Breast epithelium (tissue), 3 donors: ENCODE measurements at regions not wholly inside any gene's neighbourhood (a gene's known extent, or its start where the extent isn't known, plus 50 kb on each side); places are given as distances from the start of the nearest gene placed in this dataset.

Experiments used
- POLR2AphosphoS5 ChIP-seq, 3 donors: sonication (generic); formaldehyde crosslinking; IDR thresholded peaks; one replicate each; pipeline ENCODE4 v1.6.1; 2017; ENCODE audit warnings: antibody characterized with exemption in 3 of 3
- TF ChIP-seq, protein P1 (sequence below), 3 donors: fragments of 450-650 bp; IDR thresholded peaks; one replicate each; pipeline ENCODE4 v1.5.1; 2016 to 2017; ENCODE audit warnings: antibody characterized with exemption in 3 of 3, mild to moderate bottlenecking in 3 of 3, moderate library complexity in 3 of 3

DNA sequence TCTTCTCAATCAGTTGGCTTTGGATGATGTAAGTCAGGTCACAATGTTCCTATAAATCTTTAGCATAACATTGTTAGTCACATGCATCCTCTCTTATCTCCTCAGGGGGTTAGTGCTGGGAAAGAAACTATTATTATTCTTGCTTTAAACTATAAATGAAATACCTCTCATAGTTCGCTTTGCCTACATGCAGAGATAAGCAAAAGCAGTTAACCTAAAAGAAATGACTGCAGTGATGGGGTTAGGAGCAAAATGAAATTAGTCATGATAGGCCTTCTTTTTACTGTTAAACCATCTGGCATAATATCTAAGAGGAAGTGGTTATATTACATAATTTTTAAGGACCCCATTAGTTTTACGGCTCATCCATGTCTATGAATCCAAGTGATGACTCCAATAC, 91.7 kb upstream of the IGSF10 start:
- TF ChIP-seq, protein P1, sequence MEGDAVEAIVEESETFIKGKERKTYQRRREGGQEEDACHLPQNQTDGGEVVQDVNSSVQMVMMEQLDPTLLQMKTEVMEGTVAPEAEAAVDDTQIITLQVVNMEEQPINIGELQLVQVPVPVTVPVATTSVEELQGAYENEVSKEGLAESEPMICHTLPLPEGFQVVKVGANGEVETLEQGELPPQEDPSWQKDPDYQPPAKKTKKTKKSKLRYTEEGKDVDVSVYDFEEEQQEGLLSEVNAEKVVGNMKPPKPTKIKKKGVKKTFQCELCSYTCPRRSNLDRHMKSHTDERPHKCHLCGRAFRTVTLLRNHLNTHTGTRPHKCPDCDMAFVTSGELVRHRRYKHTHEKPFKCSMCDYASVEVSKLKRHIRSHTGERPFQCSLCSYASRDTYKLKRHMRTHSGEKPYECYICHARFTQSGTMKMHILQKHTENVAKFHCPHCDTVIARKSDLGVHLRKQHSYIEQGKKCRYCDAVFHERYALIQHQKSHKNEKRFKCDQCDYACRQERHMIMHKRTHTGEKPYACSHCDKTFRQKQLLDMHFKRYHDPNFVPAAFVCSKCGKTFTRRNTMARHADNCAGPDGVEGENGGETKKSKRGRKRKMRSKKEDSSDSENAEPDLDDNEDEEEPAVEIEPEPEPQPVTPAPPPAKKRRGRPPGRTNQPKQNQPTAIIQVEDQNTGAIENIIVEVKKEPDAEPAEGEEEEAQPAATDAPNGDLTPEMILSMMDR (IDR thresholded peaks at IDR 0.05), result no peak
- TF ChIP-seq POLR2AphosphoS5 (IDR thresholded peaks at IDR 0.05), result no peak
